Sigmoid colon (tissue), 4 donors: ENCODE measurements at regions not wholly inside any gene's neighbourhood (a gene's known extent, or its start where the extent isn't known, plus 50 kb on each side); places are given as distances from the start of the nearest gene placed in this dataset.

Experiments used
- EP300 ChIP-seq, 4 donors: sonication (generic); formaldehyde crosslinking; IDR thresholded peaks; one replicate each; pipeline ENCODE4 v1.6.1; 2017; ENCODE audit warnings: antibody characterized with exemption in 4 of 4
- POLR2A ChIP-seq, 2 donors: fragments of 450-650 bp; IDR thresholded peaks; one replicate each; pipeline ENCODE4 v1.6.1; 2016; ENCODE audit warnings: antibody characterized with exemption in 2 of 2, mild to moderate bottlenecking in 2 of 2, moderate library complexity in 2 of 2
- POLR2AphosphoS5 ChIP-seq, 4 donors: sonication (generic); formaldehyde crosslinking; IDR thresholded peaks; one replicate each; pipeline ENCODE4 v1.6.1; 2017; ENCODE audit warnings: antibody characterized with exemption in 4 of 4
- TF ChIP-seq, protein P1 (sequence below), 4 experiments: fragments of 450-650 bp in 3 of 4; fragments of 200-600 bp in 1 of 4; IDR thresholded peaks; one replicate each; pipeline ENCODE4 v1.5.1; 2016 to 2019; ENCODE audit warnings: antibody characterized with exemption in 4 of 4, mild to moderate bottlenecking in 3 of 4, moderate library complexity in 2 of 4

DNA sequence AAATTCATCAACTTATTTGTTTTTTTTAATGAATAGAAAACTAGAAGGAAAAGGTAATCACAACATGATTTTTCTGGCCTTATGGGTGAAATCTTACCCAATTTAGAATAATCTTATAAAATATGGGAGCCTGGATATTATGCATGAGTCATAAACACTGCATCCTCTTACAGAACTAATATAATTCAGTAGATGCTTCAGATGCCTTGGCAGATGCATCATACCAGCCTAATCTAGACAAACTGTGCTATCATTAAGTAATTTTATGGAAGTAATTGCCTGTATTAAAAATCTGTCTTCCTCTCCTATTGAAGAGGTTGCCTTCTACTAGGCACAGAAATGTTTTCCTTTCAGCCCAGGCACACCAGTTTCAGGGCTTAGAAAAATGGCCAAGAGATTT, 2384.6 kb upstream of the WWC1 start:
- TF ChIP-seq, protein P1, sequence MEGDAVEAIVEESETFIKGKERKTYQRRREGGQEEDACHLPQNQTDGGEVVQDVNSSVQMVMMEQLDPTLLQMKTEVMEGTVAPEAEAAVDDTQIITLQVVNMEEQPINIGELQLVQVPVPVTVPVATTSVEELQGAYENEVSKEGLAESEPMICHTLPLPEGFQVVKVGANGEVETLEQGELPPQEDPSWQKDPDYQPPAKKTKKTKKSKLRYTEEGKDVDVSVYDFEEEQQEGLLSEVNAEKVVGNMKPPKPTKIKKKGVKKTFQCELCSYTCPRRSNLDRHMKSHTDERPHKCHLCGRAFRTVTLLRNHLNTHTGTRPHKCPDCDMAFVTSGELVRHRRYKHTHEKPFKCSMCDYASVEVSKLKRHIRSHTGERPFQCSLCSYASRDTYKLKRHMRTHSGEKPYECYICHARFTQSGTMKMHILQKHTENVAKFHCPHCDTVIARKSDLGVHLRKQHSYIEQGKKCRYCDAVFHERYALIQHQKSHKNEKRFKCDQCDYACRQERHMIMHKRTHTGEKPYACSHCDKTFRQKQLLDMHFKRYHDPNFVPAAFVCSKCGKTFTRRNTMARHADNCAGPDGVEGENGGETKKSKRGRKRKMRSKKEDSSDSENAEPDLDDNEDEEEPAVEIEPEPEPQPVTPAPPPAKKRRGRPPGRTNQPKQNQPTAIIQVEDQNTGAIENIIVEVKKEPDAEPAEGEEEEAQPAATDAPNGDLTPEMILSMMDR (IDR thresholded peaks at IDR 0.05) = no peak
- no peak for TF ChIP-seq POLR2AphosphoS5 (IDR thresholded peaks at IDR 0.05)
- no peak for TF ChIP-seq POLR2A (IDR thresholded peaks at IDR 0.05)
- TF ChIP-seq EP300 (IDR thresholded peaks at IDR 0.05) = no peak
